Liver (tissue), 8 donors: ENCODE measurements at regions not wholly inside any gene's neighbourhood (a gene's known extent, or its start where the extent isn't known, plus 50 kb on each side); places are given as distances from the start of the nearest gene placed in this dataset.

Source experiments
- DNase-seq: peaks from one replicate; pipeline ENCODE4 v3.0.0-alpha.2; 2017; ENCODE audit warnings: low spot score
- H3K27ac ChIP-seq, 2 donors: one replicate each; pipeline ENCODE4 v1.7.0; 2013; ENCODE audit warnings: inconsistent platforms in 2 of 2, low read length in 2 of 2, control low read depth in 1 of 2, low read depth in 1 of 2, mild to moderate bottlenecking in 1 of 2
- H3K27me3 ChIP-seq, 4 donors: one replicate each; pipeline versions ENCODE4 v1.6.1 to v1.7.0; 2013; ENCODE audit warnings: low read length in 3 of 4, inconsistent platforms in 1 of 4, mild to moderate bottlenecking in 1 of 4, moderate library complexity in 1 of 4; ENCODE audit not compliant: control insufficient read depth in 4 of 4, insufficient read depth in 4 of 4
- H3K36me3 ChIP-seq, 4 donors: one replicate each; pipeline versions ENCODE4 v1.6.1 to v1.7.0; 2013; ENCODE audit warnings: low read length in 3 of 4, mild to moderate bottlenecking in 3 of 4, low read depth in 1 of 4, moderate library complexity in 1 of 4; ENCODE audit not compliant: control insufficient read depth in 4 of 4, insufficient read depth in 3 of 4
- H3K4me1 ChIP-seq, 4 donors: one replicate each; pipeline versions ENCODE4 v1.6.1 to v1.7.0; 2013; ENCODE audit warnings: low read length in 3 of 4, mild to moderate bottlenecking in 3 of 4, moderate library complexity in 1 of 4; ENCODE audit not compliant: control insufficient read depth in 4 of 4, insufficient read depth in 4 of 4
- H3K4me3 ChIP-seq, 3 donors: one replicate each; pipeline versions ENCODE4 v1.6.1 to v1.7.0; 2013; ENCODE audit warnings: low read length in 3 of 3, control low read depth in 1 of 3, low read depth in 1 of 3, mild to moderate bottlenecking in 1 of 3
- H3K9ac ChIP-seq, 2 donors: one replicate each; pipeline ENCODE4 v1.7.0; 2013; ENCODE audit warnings: low read length in 2 of 2, mild to moderate bottlenecking in 2 of 2, moderate library complexity in 2 of 2, control low read depth in 1 of 2, low read depth in 1 of 2
- H3K9me3 ChIP-seq, 4 donors: one replicate each; pipeline versions ENCODE4 v1.6.1 to v1.7.0; 2013; ENCODE audit warnings: low read length in 3 of 4; ENCODE audit not compliant: control insufficient read depth in 4 of 4
- FOXA1 ChIP-seq: IDR thresholded peaks from 2 replicates; pipeline ENCODE4 v1.6.1; 2016; ENCODE audit warnings: antibody characterized with exemption
- FOXA2 ChIP-seq: IDR thresholded peaks from 2 replicates; pipeline ENCODE4 v1.6.1; 2016; ENCODE audit warnings: antibody characterized with exemption
- GABPA ChIP-seq, 2 donors: IDR thresholded peaks in 1 of 2; conservative IDR thresholded peaks in 1 of 2; 2 replicates each; pipeline ENCODE4 v1.6.1; 2016; ENCODE audit warnings: antibody characterized with exemption in 2 of 2, mild to moderate bottlenecking in 1 of 2, moderate library complexity in 1 of 2
- HNF4A ChIP-seq, 2 donors: conservative IDR thresholded peaks; 2 replicates each; pipeline ENCODE4 v1.6.1; 2016; ENCODE audit warnings: antibody characterized with exemption in 2 of 2, mild to moderate bottlenecking in 2 of 2
- HNF4G ChIP-seq: IDR thresholded peaks from 2 replicates; pipeline ENCODE4 v1.6.1; 2016; ENCODE audit warnings: antibody characterized with exemption
- JUND ChIP-seq, 2 donors: IDR thresholded peaks; 2 replicates each; pipeline ENCODE4 v1.6.1; 2016; ENCODE audit warnings: antibody characterized with exemption in 2 of 2
- NR2F2 ChIP-seq: IDR thresholded peaks from 2 replicates; pipeline ENCODE4 v1.6.1; 2016; ENCODE audit warnings: antibody characterized with exemption
- RAD21 ChIP-seq, 2 donors: IDR thresholded peaks; 2 replicates each; pipeline ENCODE4 v1.6.1; 2016; ENCODE audit warnings: antibody characterized with exemption in 2 of 2, mild to moderate bottlenecking in 2 of 2
- RXRA ChIP-seq, 2 donors: IDR thresholded peaks; 2 replicates each; pipeline ENCODE4 v1.6.1; 2017 to 2018; ENCODE audit warnings: antibody characterized with exemption in 2 of 2, mild to moderate bottlenecking in 1 of 2
- SP1 ChIP-seq: IDR thresholded peaks from 2 replicates; pipeline ENCODE4 v1.6.1; 2018; ENCODE audit warnings: antibody characterized with exemption, mild to moderate bottlenecking
- YY1 ChIP-seq: IDR thresholded peaks from 2 replicates; pipeline ENCODE4 v1.6.1; 2016; ENCODE audit warnings: antibody characterized with exemption, mild to moderate bottlenecking
- WGBS: extraction: QIAGEN DNeasy Blood & Tissue Kit; methylation state at CpG from one replicate; pipeline ENCODE4 v1.1.7; 2013; 5-methylcytosine and 5-hydroxymethylcytosine counted together
- TF ChIP-seq, protein P1 (sequence below): fragments of 150-350 bp; IDR thresholded peaks from 2 replicates; pipeline ENCODE4 v1.5.1; 2017; ENCODE audit warnings: improper control_type of control experiment, low read depth, low read length; ENCODE audit not compliant: missing input control
- TF ChIP-seq, protein P2 (sequence below): IDR thresholded peaks from 2 replicates; pipeline ENCODE4 v1.6.1; 2016; ENCODE audit warnings: antibody characterized with exemption
- TF ChIP-seq, protein P3 (sequence below): IDR thresholded peaks from 2 replicates; pipeline ENCODE4 v1.6.1; 2016; ENCODE audit warnings: antibody characterized with exemption
- TF ChIP-seq, protein P4 (sequence below): IDR thresholded peaks from 2 replicates; pipeline ENCODE4 v1.6.1; 2016; ENCODE audit warnings: antibody characterized with exemption, mild to moderate bottlenecking
- donor health status: healthy.
- donor health status: healthy.
- donor health status: healthy.
- donor health status: healthy.
- donor health status: healthy.

DNA sequence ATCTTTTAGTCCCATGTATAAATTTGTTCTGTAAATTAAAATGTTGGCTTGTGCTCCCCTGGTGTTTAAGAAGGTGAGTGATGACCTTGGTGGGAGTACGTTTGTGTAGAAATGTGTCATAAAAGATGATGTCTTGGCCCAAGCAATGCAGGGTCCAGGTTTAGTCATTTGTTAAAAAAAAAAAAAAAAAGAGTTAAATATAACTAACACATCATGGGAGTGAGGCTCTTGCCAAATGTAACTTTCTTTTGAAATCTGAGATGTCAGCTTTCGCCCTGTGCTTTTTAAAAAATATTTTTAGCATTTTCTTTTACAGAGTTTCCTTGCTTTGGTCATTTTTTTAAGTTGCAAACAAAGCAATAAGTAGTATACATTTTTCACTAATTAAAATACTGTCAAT lies 135.6 kb downstream of the FBXO8 start:
- H3K36me3 ChIP-seq, result no peaks in the 10 kb centered on the region
- no peak overlapping the region for H3K27ac ChIP-seq
- peaks cover 0 to 12% (median 6%) of the 10 kb centered on the region in 4 donors for H3K27me3 ChIP-seq
- DNase-seq, result no peak
- WGBS, result 58% methylated on average over 2 of the region's 2 CpGs
- H3K4me1 ChIP-seq, result no peaks in the 10 kb centered on the region
- H3K9me3 ChIP-seq, result no peaks in the 10 kb centered on the region
- no peak overlapping the region for H3K4me3 ChIP-seq
- H3K9ac ChIP-seq, result no peak overlapping the region
- TF ChIP-seq YY1, result no peak
- TF ChIP-seq, protein P1, sequence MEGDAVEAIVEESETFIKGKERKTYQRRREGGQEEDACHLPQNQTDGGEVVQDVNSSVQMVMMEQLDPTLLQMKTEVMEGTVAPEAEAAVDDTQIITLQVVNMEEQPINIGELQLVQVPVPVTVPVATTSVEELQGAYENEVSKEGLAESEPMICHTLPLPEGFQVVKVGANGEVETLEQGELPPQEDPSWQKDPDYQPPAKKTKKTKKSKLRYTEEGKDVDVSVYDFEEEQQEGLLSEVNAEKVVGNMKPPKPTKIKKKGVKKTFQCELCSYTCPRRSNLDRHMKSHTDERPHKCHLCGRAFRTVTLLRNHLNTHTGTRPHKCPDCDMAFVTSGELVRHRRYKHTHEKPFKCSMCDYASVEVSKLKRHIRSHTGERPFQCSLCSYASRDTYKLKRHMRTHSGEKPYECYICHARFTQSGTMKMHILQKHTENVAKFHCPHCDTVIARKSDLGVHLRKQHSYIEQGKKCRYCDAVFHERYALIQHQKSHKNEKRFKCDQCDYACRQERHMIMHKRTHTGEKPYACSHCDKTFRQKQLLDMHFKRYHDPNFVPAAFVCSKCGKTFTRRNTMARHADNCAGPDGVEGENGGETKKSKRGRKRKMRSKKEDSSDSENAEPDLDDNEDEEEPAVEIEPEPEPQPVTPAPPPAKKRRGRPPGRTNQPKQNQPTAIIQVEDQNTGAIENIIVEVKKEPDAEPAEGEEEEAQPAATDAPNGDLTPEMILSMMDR, result no peak

DNA sequence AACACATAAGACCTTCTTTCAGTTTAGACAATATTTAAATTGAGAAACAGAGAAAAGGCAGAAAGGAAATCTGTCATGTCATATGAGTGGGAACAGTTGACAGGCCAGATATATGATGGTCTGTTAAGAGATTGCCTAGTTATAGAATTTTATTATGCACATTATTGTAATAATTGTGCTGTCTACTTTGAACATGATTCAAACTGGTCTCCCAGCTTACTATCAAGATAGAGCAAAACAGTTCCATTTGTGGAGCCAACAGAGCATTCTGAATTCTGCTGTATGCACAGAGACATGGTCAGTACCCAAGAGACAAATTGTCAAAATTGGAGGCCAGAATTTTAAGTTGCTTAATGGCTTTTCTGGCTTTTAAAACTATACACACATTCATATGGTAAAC lies 139.4 kb downstream of the FBXO8 start:
- H3K4me1 ChIP-seq, result no peaks in the 10 kb centered on the region
- DNase-seq, result no peak
- TF ChIP-seq FOXA2 (no peak), SP1 (no peak), NR2F2 (no peak), RAD21 (IDR thresholded peaks at IDR 0.05) (no peak), RXRA (IDR thresholded peaks at IDR 0.05) (no peak), FOXA1 (no peak), GABPA (IDR thresholded peaks at IDR 0.05 in 1 of 2, conservative IDR thresholded peaks at IDR 0.05 in 1 of 2) (no peak), JUND (IDR thresholded peaks at IDR 0.05) (no peak), HNF4G (no peak), HNF4A (conservative IDR thresholded peaks at IDR 0.05) (no peak)
- TF ChIP-seq, protein P2, sequence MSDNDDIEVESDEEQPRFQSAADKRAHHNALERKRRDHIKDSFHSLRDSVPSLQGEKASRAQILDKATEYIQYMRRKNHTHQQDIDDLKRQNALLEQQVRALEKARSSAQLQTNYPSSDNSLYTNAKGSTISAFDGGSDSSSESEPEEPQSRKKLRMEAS, result no peak
- TF ChIP-seq, protein P3, sequence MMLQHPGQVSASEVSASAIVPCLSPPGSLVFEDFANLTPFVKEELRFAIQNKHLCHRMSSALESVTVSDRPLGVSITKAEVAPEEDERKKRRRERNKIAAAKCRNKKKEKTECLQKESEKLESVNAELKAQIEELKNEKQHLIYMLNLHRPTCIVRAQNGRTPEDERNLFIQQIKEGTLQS, result no peak
- TF ChIP-seq, protein P4, sequence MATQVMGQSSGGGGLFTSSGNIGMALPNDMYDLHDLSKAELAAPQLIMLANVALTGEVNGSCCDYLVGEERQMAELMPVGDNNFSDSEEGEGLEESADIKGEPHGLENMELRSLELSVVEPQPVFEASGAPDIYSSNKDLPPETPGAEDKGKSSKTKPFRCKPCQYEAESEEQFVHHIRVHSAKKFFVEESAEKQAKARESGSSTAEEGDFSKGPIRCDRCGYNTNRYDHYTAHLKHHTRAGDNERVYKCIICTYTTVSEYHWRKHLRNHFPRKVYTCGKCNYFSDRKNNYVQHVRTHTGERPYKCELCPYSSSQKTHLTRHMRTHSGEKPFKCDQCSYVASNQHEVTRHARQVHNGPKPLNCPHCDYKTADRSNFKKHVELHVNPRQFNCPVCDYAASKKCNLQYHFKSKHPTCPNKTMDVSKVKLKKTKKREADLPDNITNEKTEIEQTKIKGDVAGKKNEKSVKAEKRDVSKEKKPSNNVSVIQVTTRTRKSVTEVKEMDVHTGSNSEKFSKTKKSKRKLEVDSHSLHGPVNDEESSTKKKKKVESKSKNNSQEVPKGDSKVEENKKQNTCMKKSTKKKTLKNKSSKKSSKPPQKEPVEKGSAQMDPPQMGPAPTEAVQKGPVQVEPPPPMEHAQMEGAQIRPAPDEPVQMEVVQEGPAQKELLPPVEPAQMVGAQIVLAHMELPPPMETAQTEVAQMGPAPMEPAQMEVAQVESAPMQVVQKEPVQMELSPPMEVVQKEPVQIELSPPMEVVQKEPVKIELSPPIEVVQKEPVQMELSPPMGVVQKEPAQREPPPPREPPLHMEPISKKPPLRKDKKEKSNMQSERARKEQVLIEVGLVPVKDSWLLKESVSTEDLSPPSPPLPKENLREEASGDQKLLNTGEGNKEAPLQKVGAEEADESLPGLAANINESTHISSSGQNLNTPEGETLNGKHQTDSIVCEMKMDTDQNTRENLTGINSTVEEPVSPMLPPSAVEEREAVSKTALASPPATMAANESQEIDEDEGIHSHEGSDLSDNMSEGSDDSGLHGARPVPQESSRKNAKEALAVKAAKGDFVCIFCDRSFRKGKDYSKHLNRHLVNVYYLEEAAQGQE, result no peak
- TF ChIP-seq, protein P1, result no peak
- no peak overlapping the region for H3K27ac ChIP-seq
- H3K36me3 ChIP-seq, result no peaks in the 10 kb centered on the region
- no peaks in the 10 kb centered on the region for H3K9me3 ChIP-seq
- H3K4me3 ChIP-seq, result no peak overlapping the region
- H3K27me3 ChIP-seq, result peaks cover 0 to 9% (median 6%) of the 10 kb centered on the region in 4 donors
- no peak overlapping the region for H3K9ac ChIP-seq
